ENCODE measurements at regions not wholly inside any gene's neighbourhood (a gene's known extent, or its start where the extent isn't known, plus 50 kb on each side); places are given as distances from the start of the nearest gene placed in this dataset.

DNA sequence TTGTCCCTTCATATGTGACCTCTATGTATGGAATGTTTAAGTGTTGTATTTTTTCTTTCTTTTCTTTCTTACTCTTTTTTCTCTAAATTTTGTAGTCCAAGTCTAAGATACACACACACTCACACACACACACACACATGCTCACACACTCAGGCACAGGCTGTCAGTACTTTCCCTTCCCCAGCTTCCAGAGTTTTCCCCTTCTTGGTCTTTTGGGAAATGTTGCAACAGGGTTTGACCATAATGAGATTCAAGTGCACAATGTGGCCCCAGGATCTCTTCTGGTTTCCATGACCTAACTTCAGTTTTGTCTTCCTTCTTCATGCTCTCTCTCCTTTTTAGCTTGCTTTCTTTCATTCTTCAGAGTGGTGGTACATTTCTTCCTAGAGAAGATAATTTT, 289.8 kb upstream of the FOXF1 start:
- TF ChIP-seq, protein P1, sequence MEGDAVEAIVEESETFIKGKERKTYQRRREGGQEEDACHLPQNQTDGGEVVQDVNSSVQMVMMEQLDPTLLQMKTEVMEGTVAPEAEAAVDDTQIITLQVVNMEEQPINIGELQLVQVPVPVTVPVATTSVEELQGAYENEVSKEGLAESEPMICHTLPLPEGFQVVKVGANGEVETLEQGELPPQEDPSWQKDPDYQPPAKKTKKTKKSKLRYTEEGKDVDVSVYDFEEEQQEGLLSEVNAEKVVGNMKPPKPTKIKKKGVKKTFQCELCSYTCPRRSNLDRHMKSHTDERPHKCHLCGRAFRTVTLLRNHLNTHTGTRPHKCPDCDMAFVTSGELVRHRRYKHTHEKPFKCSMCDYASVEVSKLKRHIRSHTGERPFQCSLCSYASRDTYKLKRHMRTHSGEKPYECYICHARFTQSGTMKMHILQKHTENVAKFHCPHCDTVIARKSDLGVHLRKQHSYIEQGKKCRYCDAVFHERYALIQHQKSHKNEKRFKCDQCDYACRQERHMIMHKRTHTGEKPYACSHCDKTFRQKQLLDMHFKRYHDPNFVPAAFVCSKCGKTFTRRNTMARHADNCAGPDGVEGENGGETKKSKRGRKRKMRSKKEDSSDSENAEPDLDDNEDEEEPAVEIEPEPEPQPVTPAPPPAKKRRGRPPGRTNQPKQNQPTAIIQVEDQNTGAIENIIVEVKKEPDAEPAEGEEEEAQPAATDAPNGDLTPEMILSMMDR (IDR thresholded peaks at IDR 0.05 in 2 of 3, conservative IDR thresholded peaks at IDR 0.05 in 1 of 3; ENCODE audit: borderline replicate concordance in 1 of 3, insufficient read depth in 1 of 3, low read depth in 2 of 3, low read length in 2 of 3): no peak
- TF ChIP-seq POLR2A (IDR thresholded peaks at IDR 0.05; ENCODE audit: borderline replicate concordance, extremely low read depth, insufficient read depth, insufficient read length): no peak
- no peak for TF ChIP-seq CBX3 (IDR thresholded peaks at IDR 0.05; ENCODE audit: low read depth)
